HUES48 (cell line): ENCODE measurements at regions not wholly inside any gene's neighbourhood (a gene's known extent, or its start where the extent isn't known, plus 50 kb on each side); places are given as distances from the start of the nearest gene placed in this dataset.
"Not testable (repeated sequence)": the region's sequence is repeated elsewhere in the genome, so short reads cannot be mapped to it uniquely, and the experiment has no call there.

Source experiments
- H3K27ac ChIP-seq: one replicate; pipeline ENCODE4 v1.7.0; 2013; ENCODE audit warnings: low read depth, low read length, inconsistent platforms
- H3K27me3 ChIP-seq: 2 replicates; pipeline ENCODE4 v1.6.1; 2013; ENCODE audit warnings: mild to moderate bottlenecking, low read length; ENCODE audit not compliant: control insufficient read depth, insufficient read depth
- H3K36me3 ChIP-seq: 2 replicates; pipeline ENCODE4 v1.6.1; 2013; ENCODE audit warnings: low read length; ENCODE audit not compliant: control insufficient read depth, insufficient read depth
- H3K4me1 ChIP-seq: 2 replicates; pipeline ENCODE4 v1.6.1; 2013; ENCODE audit warnings: mild to moderate bottlenecking, low read length; ENCODE audit not compliant: control insufficient read depth, insufficient read depth
- H3K4me3 ChIP-seq: 2 replicates; pipeline ENCODE4 v1.5.1; 2013; ENCODE audit warnings: mild to moderate bottlenecking, low read depth, low read length
- H3K9ac ChIP-seq: 2 replicates; pipeline ENCODE4 v1.6.1; 2013; ENCODE audit warnings: mild to moderate bottlenecking, low read depth, low read length, moderate library complexity
- H3K9me3 ChIP-seq: 2 replicates; pipeline ENCODE4 v1.6.1; 2013; ENCODE audit warnings: low read length; ENCODE audit not compliant: control insufficient read depth, insufficient read depth

DNA sequence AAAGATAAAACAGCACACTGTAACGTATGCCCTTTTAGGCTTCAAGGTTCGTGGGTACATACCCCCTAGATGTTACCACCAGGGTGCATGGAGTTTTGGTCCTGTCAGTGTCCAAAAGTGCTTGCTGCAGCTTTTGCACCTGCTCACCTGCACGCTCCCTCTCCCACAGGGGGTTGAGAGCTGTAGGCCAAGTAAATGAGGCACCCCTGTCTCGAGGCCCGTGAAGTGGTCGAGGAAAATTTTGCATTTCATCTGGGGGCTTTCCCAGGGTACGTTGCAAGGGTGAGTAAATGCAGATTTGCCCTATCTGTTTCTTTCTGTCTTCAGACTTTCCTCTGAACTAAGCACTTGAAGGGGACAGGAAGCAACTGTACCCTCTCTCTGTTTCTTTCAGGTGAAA lies 136.0 kb downstream of the THBS2 start:
- no peaks in the 10 kb centered on the region for H3K27me3 ChIP-seq
- no peaks in the 10 kb centered on the region for H3K36me3 ChIP-seq
- no peak overlapping the region for H3K27ac ChIP-seq
- H3K9me3 ChIP-seq, result no peaks in the 10 kb centered on the region
- H3K9ac ChIP-seq, result no peak overlapping the region
- peaks cover 11% of the 10 kb centered on the region for H3K4me1 ChIP-seq
- H3K4me3 ChIP-seq, result no peak overlapping the region

DNA sequence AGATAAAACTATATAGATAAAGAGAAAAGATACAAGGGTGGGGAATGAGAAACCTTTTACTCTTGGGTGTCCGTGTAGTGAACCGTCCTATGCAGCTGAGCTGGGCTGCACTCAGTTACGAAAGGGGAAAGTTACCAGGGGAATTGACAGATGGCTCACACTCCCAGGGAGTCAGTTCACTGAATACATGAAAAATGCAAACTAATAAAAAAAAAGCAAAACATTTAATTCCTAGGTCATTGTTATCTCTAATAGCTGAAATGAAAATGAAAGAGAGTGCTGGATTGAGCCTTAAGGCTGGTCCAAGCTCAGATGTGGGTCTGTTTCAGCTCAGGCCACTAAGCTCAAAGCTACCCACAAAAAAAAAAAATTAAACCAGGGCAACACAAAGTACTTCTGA lies 138.0 kb downstream of the THBS2 start:
- Histone ChIP-seq H3K4me3 (no peak overlapping the region), H3K4me1 (peaks cover 22% of the 10 kb centered on the region), H3K9me3 (0 out of 2 replicates have a peak, but pooled peaks cover 6% of the 10 kb centered on the region), H3K9ac (no peak overlapping the region), H3K27ac (no peak overlapping the region), H3K27me3 (no peaks in the 10 kb centered on the region), H3K36me3 (no peaks in the 10 kb centered on the region)

DNA sequence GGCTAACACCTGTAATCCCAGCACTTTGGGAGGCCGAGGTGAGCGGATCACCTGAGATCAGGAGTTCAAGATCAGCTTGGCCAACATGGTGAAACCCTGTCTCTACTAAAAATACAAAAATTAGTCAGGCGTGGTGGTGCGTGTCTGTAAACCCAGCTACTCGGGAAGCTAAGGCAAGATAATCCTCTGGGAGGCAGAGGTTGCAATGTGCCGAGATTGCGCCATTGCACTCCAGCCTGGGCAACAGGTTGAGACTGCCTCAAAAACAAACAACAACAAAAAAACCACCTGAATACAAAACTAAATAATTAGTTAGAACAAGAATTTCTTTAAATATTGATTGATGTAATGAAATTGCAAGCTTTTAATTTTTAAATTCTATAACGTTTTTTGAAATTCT lies 139.0 kb downstream of the THBS2 start:
- H3K4me3 ChIP-seq, H3K9me3 ChIP-seq, H3K36me3 ChIP-seq, H3K27me3 ChIP-seq, H3K27ac ChIP-seq, H3K9ac ChIP-seq: not testable (repeated sequence)
- peaks cover 22% of the 10 kb centered on the region for H3K4me1 ChIP-seq

DNA sequence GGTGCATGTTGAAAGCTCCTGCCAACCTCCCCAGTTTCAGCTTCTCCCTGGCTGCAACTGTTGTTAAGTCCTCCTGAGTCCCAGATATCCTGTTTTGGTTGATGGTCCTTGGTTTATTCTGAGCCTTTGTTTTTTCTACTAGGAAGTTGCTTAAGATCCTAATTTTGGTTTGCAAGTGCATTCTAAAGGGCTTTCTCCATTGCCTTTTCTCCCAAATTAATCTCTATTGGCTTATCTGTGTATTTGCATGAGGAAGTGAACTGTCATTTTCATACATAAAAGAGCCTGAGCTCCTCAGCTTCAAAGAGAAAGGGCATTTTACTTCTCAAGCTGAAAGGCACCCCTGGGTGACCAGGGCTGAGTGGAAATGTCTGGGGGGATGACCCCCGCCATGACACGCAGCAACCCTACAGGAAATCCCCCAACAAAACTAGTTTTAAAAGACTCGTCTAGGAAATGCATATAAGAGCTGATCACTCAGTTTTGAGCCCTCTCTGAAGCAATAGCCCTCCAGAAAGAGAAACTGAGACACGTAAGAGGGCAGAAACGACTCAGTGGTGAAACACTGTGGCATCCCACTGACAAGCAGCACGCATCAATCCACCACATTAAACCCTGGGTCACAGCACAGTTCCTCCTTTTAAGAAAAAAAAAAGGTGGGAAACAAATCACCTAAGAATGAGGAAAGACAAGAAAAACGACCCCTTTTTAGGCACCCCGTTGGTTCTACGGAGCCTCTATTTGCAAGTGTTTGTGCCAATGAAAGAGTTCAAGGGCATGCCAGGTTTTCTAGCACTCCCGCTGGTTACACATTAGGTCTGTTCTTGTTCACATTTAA lies 140.9 kb downstream of the THBS2 start:
- peaks cover 19% of the 10 kb centered on the region for H3K9me3 ChIP-seq
- H3K27ac ChIP-seq, result peak overlapping the region; percentile 61
- 0 out of 2 replicates have a peak overlapping the region, but pooled peaks have one; percentile 25 for H3K4me3 ChIP-seq
- H3K27me3 ChIP-seq, result no peaks in the 10 kb centered on the region
- no peaks in the 10 kb centered on the region for H3K36me3 ChIP-seq
- H3K9ac ChIP-seq, result no peak overlapping the region
- H3K4me1 ChIP-seq, result peaks cover 22% of the 10 kb centered on the region

DNA sequence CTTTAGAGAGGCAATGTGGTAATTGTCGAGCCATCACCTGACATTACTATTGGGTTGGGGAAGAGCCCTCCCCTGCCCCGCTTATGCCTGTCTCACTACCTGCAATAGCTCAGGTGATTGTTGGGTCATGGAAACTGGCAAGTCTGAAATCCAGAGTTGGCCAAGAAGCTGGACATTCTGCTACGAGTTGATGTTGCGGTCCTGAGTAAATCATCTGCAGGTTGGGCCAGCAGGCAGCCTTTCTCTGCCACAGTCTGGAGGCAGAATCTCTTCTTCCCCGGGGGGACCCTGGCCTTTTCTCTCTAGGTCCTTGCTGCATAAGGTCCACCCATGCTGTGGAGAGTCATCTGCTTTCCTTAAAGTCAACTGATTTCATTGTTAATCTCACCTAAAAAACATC lies 142.4 kb downstream of the THBS2 start:
- H3K9me3 ChIP-seq, result peaks cover 20% of the 10 kb centered on the region
- peaks cover 22% of the 10 kb centered on the region for H3K4me1 ChIP-seq
- no peak overlapping the region for H3K27ac ChIP-seq
- H3K9ac ChIP-seq, result no peak overlapping the region
- H3K27me3 ChIP-seq, result no peaks in the 10 kb centered on the region
- H3K4me3 ChIP-seq, result no peak overlapping the region
- H3K36me3 ChIP-seq, result no peaks in the 10 kb centered on the region

DNA sequence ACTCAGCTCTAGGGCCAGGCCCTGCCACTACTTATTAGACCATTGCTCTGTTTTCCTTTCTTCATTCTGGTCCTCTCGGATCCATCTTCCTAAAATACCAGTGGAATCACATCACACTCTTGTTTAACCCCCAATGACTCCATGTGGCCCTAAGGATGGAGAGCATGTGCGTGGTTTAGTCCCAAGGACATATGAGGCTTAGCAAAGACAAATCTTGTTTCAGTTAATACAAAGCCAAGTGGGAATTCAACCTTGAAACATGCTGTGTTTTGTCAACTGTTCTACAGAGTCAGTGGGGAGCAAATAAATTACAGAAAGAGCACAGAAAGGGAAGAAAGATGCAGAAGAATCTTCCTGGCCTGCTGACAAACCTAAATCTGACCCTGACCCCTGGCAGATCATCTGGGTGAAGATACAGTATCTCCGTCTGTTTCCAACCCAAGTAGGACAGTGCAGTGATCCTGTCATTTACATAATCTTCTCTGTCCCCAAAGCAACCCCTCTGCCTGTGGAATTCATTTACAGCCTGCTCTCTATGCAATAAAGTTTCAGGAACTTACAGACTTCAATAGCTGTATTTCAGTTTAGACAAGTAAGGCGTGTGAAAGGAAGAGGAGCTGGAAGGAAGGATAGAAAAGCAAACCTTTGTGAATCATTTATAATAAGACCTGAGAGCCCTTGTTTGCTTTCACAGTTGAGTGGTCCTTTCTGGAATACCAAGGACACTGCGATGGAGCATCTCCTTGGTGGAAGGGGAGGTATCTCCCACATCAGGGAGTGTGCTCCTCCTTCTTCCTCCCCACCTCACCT lies 144.0 kb downstream of the THBS2 start:
- H3K9me3 ChIP-seq, result peaks cover 20% of the 10 kb centered on the region
- H3K36me3 ChIP-seq, result no peaks in the 10 kb centered on the region
- no peak overlapping the region for H3K9ac ChIP-seq
- no peak overlapping the region for H3K4me3 ChIP-seq
- H3K4me1 ChIP-seq, result peaks cover 22% of the 10 kb centered on the region
- H3K27ac ChIP-seq, result no peak overlapping the region
- no peaks in the 10 kb centered on the region for H3K27me3 ChIP-seq

DNA sequence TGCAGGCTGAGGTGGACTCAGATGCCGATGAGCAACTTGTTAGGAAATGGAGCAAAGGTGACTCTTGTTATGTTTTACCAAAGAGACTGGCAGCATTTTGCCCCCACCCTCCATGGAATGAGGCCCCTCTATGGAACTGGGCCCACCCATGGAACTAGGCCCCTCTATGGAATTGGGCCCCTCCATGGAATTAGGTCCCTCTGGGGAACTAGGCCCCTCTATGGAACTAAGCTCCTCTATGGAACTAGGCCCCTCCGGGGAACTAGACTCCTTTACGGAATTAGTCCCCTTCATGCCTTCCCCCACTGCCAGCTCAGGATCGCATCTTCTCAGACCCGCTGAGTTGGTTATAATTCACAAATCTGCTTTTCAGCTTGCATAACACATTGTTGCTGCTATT lies 144.9 kb downstream of the THBS2 start:
- Histone ChIP-seq H3K27me3 (no peaks in the 10 kb centered on the region), H3K27ac (no peak overlapping the region), H3K9ac (no peak overlapping the region), H3K9me3 (peaks cover 20% of the 10 kb centered on the region), H3K4me3 (no peak overlapping the region), H3K36me3 (no peaks in the 10 kb centered on the region), H3K4me1 (peaks cover 21% of the 10 kb centered on the region)

DNA sequence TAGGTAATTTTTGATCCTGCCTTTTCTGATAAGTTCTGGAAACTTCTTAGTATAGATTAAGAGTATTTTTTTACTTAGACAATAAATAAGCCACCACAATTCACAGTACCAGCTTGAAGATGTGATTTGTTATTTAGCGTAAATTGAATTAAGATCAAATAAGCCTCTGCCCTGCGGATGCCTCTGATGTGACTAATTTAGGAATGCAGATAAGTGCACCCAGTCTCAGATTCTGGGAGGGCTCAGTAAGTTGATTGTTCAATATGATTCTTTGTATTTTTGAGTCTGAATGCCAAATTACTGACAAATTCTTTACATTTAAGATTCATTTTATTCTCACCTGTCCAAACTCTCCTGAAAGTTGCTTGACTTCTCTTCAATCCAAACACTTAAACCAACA lies 147.5 kb downstream of the THBS2 start:
- H3K4me1 ChIP-seq, result no peaks in the 10 kb centered on the region
- no peak overlapping the region for H3K4me3 ChIP-seq
- no peaks in the 10 kb centered on the region for H3K27me3 ChIP-seq
- H3K27ac ChIP-seq, result no peak overlapping the region
- H3K36me3 ChIP-seq, result no peaks in the 10 kb centered on the region
- H3K9me3 ChIP-seq, result peaks cover 18% of the 10 kb centered on the region
- H3K9ac ChIP-seq, result no peak overlapping the region

DNA sequence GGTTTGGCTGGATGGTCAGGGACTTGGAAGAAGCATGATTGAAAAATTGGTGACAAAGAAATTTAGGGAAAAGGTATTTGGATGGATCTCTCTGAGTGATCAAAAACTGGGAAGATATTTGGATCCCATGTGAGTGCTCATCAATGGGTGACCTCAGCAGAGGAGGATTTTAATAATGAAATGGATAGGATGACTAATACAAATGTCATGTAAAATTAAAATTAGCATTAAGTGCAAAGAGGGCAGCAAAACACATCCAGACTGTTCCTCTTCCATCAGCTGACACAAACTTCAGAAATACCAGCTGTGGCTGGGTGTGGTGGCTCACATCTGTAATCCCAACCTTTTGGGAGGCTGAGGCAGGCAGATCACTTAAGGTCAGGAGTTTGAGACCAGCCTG lies 151.7 kb downstream of the THBS2 start:
- Histone ChIP-seq H3K4me3 (no peak overlapping the region), H3K36me3 (no peaks in the 10 kb centered on the region), H3K9ac (no peak overlapping the region), H3K9me3 (0 out of 2 replicates have a peak, but pooled peaks cover 4% of the 10 kb centered on the region), H3K4me1 (peaks cover 18% of the 10 kb centered on the region), H3K27me3 (no peaks in the 10 kb centered on the region), H3K27ac (no peak overlapping the region)

DNA sequence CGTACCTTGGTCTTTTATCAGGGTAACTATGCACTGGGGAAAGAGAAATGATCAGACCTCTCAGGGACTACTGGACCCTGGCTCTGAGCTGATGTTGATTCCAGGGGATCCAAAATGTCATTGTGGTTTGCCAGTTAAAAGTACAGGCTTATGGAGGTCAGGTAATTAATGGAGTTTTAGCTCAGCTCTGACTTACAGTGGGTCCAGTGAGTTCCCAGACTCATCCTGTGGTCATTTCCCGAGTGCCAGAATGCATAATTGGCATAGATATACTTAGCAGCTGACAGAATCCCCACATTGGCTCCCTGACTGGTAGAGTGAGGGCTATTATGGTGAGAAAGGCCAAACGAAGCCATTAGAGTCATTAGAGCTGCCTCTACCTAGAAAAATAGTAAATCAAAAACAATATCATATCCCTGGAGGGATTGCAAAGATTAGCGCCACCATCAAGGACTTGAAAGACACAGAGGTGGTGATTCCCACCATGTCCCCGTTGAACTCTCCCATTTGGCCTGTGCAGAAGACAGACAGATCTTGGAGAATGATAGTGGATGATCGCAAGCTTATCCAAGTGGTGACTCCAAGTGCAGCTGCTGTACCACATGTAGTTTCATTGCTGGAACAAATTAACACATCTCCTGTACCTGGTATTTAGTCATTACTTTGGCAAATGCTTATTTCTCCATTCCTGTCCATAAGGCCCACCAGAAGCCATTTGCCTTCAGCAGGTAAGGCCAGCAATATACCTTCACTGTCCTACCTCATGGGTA lies 152.4 kb downstream of the THBS2 start:
- 0 out of 2 replicates have a peak, but pooled peaks cover 4% of the 10 kb centered on the region for H3K9me3 ChIP-seq
- H3K9ac ChIP-seq, result no peak overlapping the region
- no peaks in the 10 kb centered on the region for H3K36me3 ChIP-seq
- H3K4me3 ChIP-seq, result no peak overlapping the region
- H3K27ac ChIP-seq, result no peak overlapping the region
- H3K27me3 ChIP-seq, result no peaks in the 10 kb centered on the region
- H3K4me1 ChIP-seq, result peaks cover 18% of the 10 kb centered on the region
